Uterus (tissue), 3 donors: ENCODE measurements at regions not wholly inside any gene's neighbourhood (a gene's known extent, or its start where the extent isn't known, plus 50 kb on each side); places are given as distances from the start of the nearest gene placed in this dataset.

Experiments used
- DNase-seq, 2 donors: peaks; one replicate each; pipeline ENCODE4 v3.0.0-alpha.2; 2019 to 2020
- H3K27ac ChIP-seq, 2 donors: fragments of 200-600 bp; sonication (generic); 1 replicate in 1 of 2; 2 replicates in 1 of 2; pipeline ENCODE4 v1.5.1; 2016 to 2018
- H3K27me3 ChIP-seq, 2 donors: fragments of 200-600 bp; sonication (generic); one replicate each; pipeline ENCODE4 v1.5.1; 2018 to 2019; ENCODE audit warnings: control low read depth in 1 of 2
- H3K36me3 ChIP-seq, 2 donors: fragments of 200-600 bp; sonication (generic); one replicate each; pipeline ENCODE4 v1.5.1; 2019; ENCODE audit warnings: control low read depth in 1 of 2
- H3K4me1 ChIP-seq, 2 donors: fragments of 200-600 bp; sonication (generic); one replicate each; pipeline ENCODE4 v1.5.1; 2018 to 2019; ENCODE audit warnings: control low read depth in 1 of 2
- H3K4me3 ChIP-seq, 2 donors: fragments of 200-600 bp; sonication (generic); 1 replicate in 1 of 2; 2 replicates in 1 of 2; pipeline ENCODE4 v1.5.1; 2018 to 2019; ENCODE audit warnings: mild to moderate bottlenecking in 1 of 2
- H3K9me3 ChIP-seq, 2 donors: fragments of 200-600 bp; sonication (generic); one replicate each; pipeline ENCODE4 v1.5.1; 2019; ENCODE audit warnings: control low read depth in 1 of 2
- POLR2A ChIP-seq, 2 donors: fragments of 450-650 bp; IDR thresholded peaks; one replicate each; pipeline ENCODE4 v1.6.1; 2016; ENCODE audit warnings: antibody characterized with exemption in 2 of 2, mild to moderate bottlenecking in 1 of 2, moderate library complexity in 1 of 2
- intact Hi-C: fragments of 100-400 bp; cut with DNase I; formaldehyde crosslinking; loops from one replicate; pipeline ENCODE4 v1.15.1; 2023; ENCODE audit warnings: low total_unique reads
- TF ChIP-seq, protein P1 (sequence below), 4 experiments: fragments of 200-600 bp in 2 of 4; fragments of 450-650 bp in 2 of 4; sonication (generic) in 2 of 4; IDR thresholded peaks; one replicate each; pipeline ENCODE4 v1.5.1; 2016 to 2019; ENCODE audit warnings: antibody characterized with exemption in 4 of 4, mild to moderate bottlenecking in 2 of 4, moderate library complexity in 1 of 4
- donor health status: DM: yes; HTN: yes; CAD: no.

DNA sequence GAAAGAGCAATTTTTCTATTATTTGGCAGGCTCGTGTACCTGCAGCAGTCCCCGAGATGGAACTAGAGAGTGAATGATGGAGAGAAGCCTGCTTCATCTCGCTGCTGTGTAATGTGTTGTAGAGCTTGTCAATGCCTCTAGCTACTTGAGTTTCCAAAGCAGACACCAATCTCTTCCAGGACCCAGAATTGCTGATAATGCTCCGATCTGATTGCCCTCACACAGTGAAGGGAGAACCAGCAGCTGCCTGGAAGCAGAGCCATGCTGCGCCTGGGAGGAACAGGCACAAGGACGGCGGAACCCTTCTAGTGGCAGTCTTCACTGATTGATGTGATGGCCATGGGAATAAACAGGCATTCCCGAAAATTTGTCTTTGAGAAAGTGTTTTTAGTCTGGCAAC, 288.0 kb downstream of the ICE1 start:
- intact Hi-C loops: no loop called here
- TF ChIP-seq POLR2A (IDR thresholded peaks at IDR 0.05): no peak
- TF ChIP-seq, protein P1, sequence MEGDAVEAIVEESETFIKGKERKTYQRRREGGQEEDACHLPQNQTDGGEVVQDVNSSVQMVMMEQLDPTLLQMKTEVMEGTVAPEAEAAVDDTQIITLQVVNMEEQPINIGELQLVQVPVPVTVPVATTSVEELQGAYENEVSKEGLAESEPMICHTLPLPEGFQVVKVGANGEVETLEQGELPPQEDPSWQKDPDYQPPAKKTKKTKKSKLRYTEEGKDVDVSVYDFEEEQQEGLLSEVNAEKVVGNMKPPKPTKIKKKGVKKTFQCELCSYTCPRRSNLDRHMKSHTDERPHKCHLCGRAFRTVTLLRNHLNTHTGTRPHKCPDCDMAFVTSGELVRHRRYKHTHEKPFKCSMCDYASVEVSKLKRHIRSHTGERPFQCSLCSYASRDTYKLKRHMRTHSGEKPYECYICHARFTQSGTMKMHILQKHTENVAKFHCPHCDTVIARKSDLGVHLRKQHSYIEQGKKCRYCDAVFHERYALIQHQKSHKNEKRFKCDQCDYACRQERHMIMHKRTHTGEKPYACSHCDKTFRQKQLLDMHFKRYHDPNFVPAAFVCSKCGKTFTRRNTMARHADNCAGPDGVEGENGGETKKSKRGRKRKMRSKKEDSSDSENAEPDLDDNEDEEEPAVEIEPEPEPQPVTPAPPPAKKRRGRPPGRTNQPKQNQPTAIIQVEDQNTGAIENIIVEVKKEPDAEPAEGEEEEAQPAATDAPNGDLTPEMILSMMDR (IDR thresholded peaks at IDR 0.05): no peak
- Histone ChIP-seq H3K27ac (peak overlapping the region; percentile 37 to 61), H3K4me1 (peaks cover 6 to 11% of the 10 kb centered on the region in 2 donors), H3K36me3 (no peaks in the 10 kb centered on the region), H3K4me3 (no peak overlapping the region), H3K9me3 (no peaks in the 10 kb centered on the region), H3K27me3 (no peaks in the 10 kb centered on the region)
- DNase-seq: no peak

DNA sequence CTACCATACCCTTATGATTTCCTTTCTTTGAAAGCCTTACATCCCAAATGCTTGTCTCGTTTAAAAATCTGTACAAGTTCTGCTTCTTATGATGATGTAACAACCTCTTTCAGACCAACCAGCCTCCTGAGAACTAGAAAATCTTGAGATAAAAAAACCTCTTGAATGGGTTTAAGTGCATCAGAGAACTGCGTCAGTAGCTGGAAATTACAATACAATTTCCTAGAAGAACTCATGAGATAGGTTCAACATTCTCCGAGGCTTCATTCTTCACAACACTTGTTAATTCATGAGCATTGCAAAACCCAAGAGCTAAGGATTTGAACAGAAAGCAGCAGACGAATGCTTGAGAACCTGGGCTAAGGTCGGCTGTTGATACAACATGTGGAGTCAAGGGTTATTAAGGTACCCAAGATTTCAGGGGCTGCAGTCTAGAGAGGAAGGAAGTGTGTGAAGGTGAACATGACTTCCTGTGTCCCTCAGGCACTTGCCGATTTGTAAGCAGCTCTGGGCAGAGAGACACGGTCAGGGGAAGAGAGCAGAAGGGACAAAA, 286.0 kb downstream of the ICE1 start:
- Histone ChIP-seq H3K27me3 (no peaks in the 10 kb centered on the region), H3K27ac (no peak overlapping the region), H3K4me3 (no peak overlapping the region), H3K4me1 (peaks cover 6 to 11% of the 10 kb centered on the region in 2 donors), H3K9me3 (no peaks in the 10 kb centered on the region), H3K36me3 (no peaks in the 10 kb centered on the region)
- no peak for DNase-seq
- no peak for TF ChIP-seq POLR2A (IDR thresholded peaks at IDR 0.05)
- TF ChIP-seq, protein P1 (IDR thresholded peaks at IDR 0.05): no peak
- intact Hi-C loops: no loop called here

DNA sequence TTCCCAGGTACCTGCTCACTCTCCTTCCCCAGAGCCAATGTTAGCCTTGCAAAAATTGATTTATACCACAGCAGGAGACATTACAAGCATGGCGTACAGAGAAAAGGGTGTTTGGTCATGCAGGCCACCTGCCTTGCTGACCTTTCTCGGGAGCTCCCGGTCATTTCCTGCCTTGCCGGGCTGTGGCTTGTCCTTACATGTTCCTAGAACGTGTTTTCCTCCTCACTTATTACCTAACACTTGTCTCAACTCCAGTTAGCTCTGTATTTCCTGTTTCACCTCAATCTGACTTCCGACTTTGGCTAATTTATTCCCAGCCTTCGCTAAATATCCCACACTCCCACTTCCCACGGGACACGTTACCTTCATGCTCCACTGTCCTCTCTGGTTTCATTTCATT, 282.5 kb downstream of the ICE1 start:
- Histone ChIP-seq H3K4me1 (no peaks in the 10 kb centered on the region), H3K9me3 (no peaks in the 10 kb centered on the region), H3K27me3 (no peaks in the 10 kb centered on the region), H3K4me3 (no peak overlapping the region), H3K27ac (no peak overlapping the region), H3K36me3 (no peaks in the 10 kb centered on the region)
- TF ChIP-seq POLR2A (IDR thresholded peaks at IDR 0.05): no peak
- TF ChIP-seq, protein P1 (IDR thresholded peaks at IDR 0.05): no peak
- intact Hi-C loops: no loop called here
- no peak for DNase-seq

DNA sequence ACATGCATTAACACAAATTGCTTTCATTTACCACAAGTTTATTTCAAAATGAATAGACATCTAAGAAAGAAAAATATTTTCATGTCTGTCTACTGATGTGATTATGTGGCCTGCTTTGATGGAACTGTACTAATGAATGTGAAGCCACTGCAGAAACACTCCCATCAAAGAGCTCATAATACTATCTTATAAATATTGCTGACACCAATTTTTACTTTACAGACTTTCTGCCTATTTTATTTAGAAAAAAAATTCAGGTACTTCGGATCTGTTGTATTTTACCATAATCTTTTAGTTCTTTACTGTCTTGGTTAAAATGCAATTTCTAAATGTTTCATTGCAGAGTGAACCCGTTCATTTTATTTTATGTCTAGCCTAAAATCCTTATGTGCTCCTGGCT, 281.9 kb downstream of the ICE1 start:
- intact Hi-C loops: no loop called here
- Histone ChIP-seq H3K27ac (no peak overlapping the region), H3K4me1 (no peaks in the 10 kb centered on the region), H3K4me3 (no peak overlapping the region), H3K9me3 (no peaks in the 10 kb centered on the region), H3K27me3 (no peaks in the 10 kb centered on the region), H3K36me3 (no peaks in the 10 kb centered on the region)
- DNase-seq: no peak
- TF ChIP-seq POLR2A (IDR thresholded peaks at IDR 0.05): no peak
- TF ChIP-seq, protein P1 (IDR thresholded peaks at IDR 0.05): no peak

DNA sequence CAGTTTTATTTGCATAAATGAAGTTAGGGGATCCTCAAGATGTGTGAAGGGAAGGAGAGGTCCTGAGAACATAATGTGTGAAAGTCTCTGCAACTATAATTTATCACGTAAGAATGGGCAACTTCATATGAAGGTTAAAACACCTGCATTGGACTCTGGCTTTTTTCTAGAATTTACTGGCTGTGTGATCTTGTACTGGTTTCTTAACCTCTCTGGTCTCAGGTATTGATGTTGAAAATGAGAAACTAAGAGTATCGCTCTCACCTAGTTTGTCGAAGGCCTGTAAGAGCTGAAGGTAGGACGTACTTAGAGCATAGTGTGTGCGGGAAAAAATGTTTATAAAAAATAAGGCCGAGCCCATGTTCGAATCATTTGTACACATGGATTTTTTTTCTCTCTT, 280.5 kb downstream of the ICE1 start:
- H3K4me3 ChIP-seq: no peak overlapping the region
- TF ChIP-seq POLR2A (IDR thresholded peaks at IDR 0.05): no peak
- TF ChIP-seq, protein P1 (IDR thresholded peaks at IDR 0.05): no peak

More for the DNA sequence above, 280.5 kb downstream of the ICE1 start:
- no peak for DNase-seq
- Histone ChIP-seq H3K4me1 (no peaks in the 10 kb centered on the region), H3K27me3 (no peaks in the 10 kb centered on the region), H3K36me3 (no peaks in the 10 kb centered on the region), H3K9me3 (no peaks in the 10 kb centered on the region), H3K27ac (no peak overlapping the region)
- intact Hi-C loops: no loop called here
